ENCODE measurements at regions not wholly inside any gene's neighbourhood (a gene's known extent, or its start where the extent isn't known, plus 50 kb on each side); places are given as distances from the start of the nearest gene placed in this dataset.

- DNase-seq = no peak
Measured at GRCh38 chr6:130314271-130314670, 51.5 kb upstream of the TMEM200A start.

GRCh38 chr6:130313206-130313605, 52.6 kb upstream of the TMEM200A start:
- no peak for DNase-seq

GRCh38 chr6:130309028-130309427, 56.8 kb upstream of the TMEM200A start:
- DNase-seq = no peak

- DNase-seq = no peak
Measured at GRCh38 chr6:130307752-130308361, 58.0 kb upstream of the TMEM200A start.

- no peak for DNase-seq
Measured at GRCh38 chr6:130306377-130306776, 59.4 kb upstream of the TMEM200A start.

- peak; percentile 68 for DNase-seq
Measured at GRCh38 chr6:130303431-130303830, 62.4 kb upstream of the TMEM200A start.

- no peak for DNase-seq
Measured at GRCh38 chr6:130298258-130298657, 67.6 kb upstream of the TMEM200A start.

- DNase-seq = no peak
Measured at GRCh38 chr6:130296854-130297253, 69.0 kb upstream of the TMEM200A start.

- DNase-seq = peak; percentile 14
Measured at GRCh38 chr6:130293800-130294199, 71.0 kb upstream of the SAMD3 start.

- no peak for DNase-seq
Measured at GRCh38 chr6:130288065-130288464, 65.3 kb upstream of the SAMD3 start.

- peak; percentile 6 for DNase-seq
Measured at GRCh38 chr6:130282234-130282995, 59.7 kb upstream of the SAMD3 start.

GRCh38 chr6:130276507-130276906, 53.8 kb upstream of the SAMD3 start:
- no peak for DNase-seq

GRCh38 chr6:130274007-130274406, 51.3 kb upstream of the SAMD3 start:
- DNase-seq = no peak

All from muscle of arm (tissue), 1 donor.